Astrocyte (in vitro differentiated cells and primary cell): ENCODE measurements at regions not wholly inside any gene's neighbourhood (a gene's known extent, or its start where the extent isn't known, plus 50 kb on each side); places are given as distances from the start of the nearest gene placed in this dataset.

ENCODE experiments used
- EZH2 ChIP-seq: IDR thresholded peaks from 2 replicates; pipeline ENCODE4 v1.6.1; 2012; ENCODE audit warnings: mild to moderate bottlenecking, low read length, inconsistent platforms; ENCODE audit not compliant: insufficient read depth
- TF ChIP-seq, protein P1 (sequence below): IDR thresholded peaks from 2 replicates; pipeline ENCODE4 v1.5.1; 2011; ENCODE audit warnings: low read depth, mild to moderate bottlenecking, inconsistent platforms, low read length, moderate library complexity; ENCODE audit not compliant: insufficient read depth

- TF ChIP-seq, protein P1, sequence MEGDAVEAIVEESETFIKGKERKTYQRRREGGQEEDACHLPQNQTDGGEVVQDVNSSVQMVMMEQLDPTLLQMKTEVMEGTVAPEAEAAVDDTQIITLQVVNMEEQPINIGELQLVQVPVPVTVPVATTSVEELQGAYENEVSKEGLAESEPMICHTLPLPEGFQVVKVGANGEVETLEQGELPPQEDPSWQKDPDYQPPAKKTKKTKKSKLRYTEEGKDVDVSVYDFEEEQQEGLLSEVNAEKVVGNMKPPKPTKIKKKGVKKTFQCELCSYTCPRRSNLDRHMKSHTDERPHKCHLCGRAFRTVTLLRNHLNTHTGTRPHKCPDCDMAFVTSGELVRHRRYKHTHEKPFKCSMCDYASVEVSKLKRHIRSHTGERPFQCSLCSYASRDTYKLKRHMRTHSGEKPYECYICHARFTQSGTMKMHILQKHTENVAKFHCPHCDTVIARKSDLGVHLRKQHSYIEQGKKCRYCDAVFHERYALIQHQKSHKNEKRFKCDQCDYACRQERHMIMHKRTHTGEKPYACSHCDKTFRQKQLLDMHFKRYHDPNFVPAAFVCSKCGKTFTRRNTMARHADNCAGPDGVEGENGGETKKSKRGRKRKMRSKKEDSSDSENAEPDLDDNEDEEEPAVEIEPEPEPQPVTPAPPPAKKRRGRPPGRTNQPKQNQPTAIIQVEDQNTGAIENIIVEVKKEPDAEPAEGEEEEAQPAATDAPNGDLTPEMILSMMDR, result no peak
- no peak for TF ChIP-seq EZH2
These were observed 141.2 kb downstream of the CDC5L start for GRCh38 chr6:44528716-44529115.
